H9 (cell line): ENCODE measurements at regions not wholly inside any gene's neighbourhood (a gene's known extent, or its start where the extent isn't known, plus 50 kb on each side); places are given as distances from the start of the nearest gene placed in this dataset.

Source experiments
- DNase-seq: peaks from one replicate; pipeline ENCODE4 v3.0.0-alpha.2; 2017
- H2AFZ ChIP-seq: one replicate; pipeline ENCODE4 v1.6.1; 2013; ENCODE audit warnings: mild to moderate bottlenecking, low read length, control low read depth, moderate library complexity
- H2AK5ac ChIP-seq: 2 replicates; pipeline ENCODE4 v1.6.1; 2013; ENCODE audit warnings: low read length, control low read depth, mixed read lengths; ENCODE audit not compliant: insufficient read length
- H2BK120ac ChIP-seq: one replicate; pipeline ENCODE4 v1.6.1; 2013; ENCODE audit warnings: low read depth, mild to moderate bottlenecking, low read length, control low read depth, inconsistent platforms; ENCODE audit not compliant: poor library complexity, severe bottlenecking
- H2BK12ac ChIP-seq: 2 replicates; pipeline ENCODE4 v1.6.1; 2013; ENCODE audit warnings: low read length, control low read depth, mixed read lengths, low read depth; ENCODE audit not compliant: insufficient read length
- H2BK15ac ChIP-seq: 2 replicates; pipeline ENCODE4 v1.6.1; 2013; ENCODE audit warnings: low read depth, low read length, control low read depth
- H2BK20ac ChIP-seq: one replicate; pipeline ENCODE4 v1.6.1; 2013; ENCODE audit warnings: low read depth, mild to moderate bottlenecking, low read length, control low read depth, inconsistent platforms; ENCODE audit not compliant: poor library complexity, severe bottlenecking
- H2BK5ac ChIP-seq: 2 replicates; pipeline ENCODE4 v1.6.1; 2013; ENCODE audit warnings: low read length, control low read depth, mixed read lengths; ENCODE audit not compliant: insufficient read length
- H3K14ac ChIP-seq: 2 replicates; pipeline ENCODE4 v1.6.1; 2013; ENCODE audit warnings: low read length, control low read depth; ENCODE audit not compliant: insufficient read depth
- H3K18ac ChIP-seq: 2 replicates; pipeline ENCODE4 v1.6.1; 2013; ENCODE audit warnings: low read depth, mild to moderate bottlenecking, mixed read lengths, low read length, control low read depth; ENCODE audit not compliant: insufficient read length
- H3K23ac ChIP-seq: 2 replicates; pipeline ENCODE4 v1.6.1; 2013; ENCODE audit warnings: low read length, control low read depth, mixed read lengths, low read depth; ENCODE audit not compliant: insufficient read length
- H3K23me2 ChIP-seq: 2 replicates; pipeline ENCODE4 v1.6.1; 2013; ENCODE audit warnings: low read depth, mild to moderate bottlenecking, mixed read lengths, low read length, control low read depth; ENCODE audit not compliant: insufficient read length, poor library complexity, severe bottlenecking
- H3K27ac ChIP-seq: 2 replicates; pipeline ENCODE4 v1.5.1; 2013; ENCODE audit warnings: low read length, control low read depth, mixed read lengths, low read depth; ENCODE audit not compliant: insufficient read length
- H3K27me3 ChIP-seq: 2 replicates; pipeline ENCODE4 v1.6.1; 2013; ENCODE audit warnings: low read length, control low read depth, inconsistent platforms; ENCODE audit not compliant: insufficient read depth
- H3K4ac ChIP-seq: 2 replicates; pipeline ENCODE4 v1.6.1; 2013; ENCODE audit warnings: low read depth, mild to moderate bottlenecking, control low read depth, inconsistent platforms, low read length, moderate library complexity
- H3K4me1 ChIP-seq: 2 replicates; pipeline ENCODE4 v1.6.1; 2013; ENCODE audit warnings: low read length, control low read depth, inconsistent platforms; ENCODE audit not compliant: insufficient read depth
- H3K4me2 ChIP-seq: 2 replicates; pipeline ENCODE4 v1.6.1; 2013; ENCODE audit warnings: low read length, control low read depth, mixed read lengths; ENCODE audit not compliant: insufficient read length, insufficient read depth
- H3K56ac ChIP-seq: 2 replicates; pipeline ENCODE4 v1.6.1; 2013; ENCODE audit warnings: low read depth, mild to moderate bottlenecking, mixed read lengths, low read length, control low read depth; ENCODE audit not compliant: insufficient read length
- H3K79me1 ChIP-seq: 2 replicates; pipeline ENCODE4 v1.6.1; 2013; ENCODE audit warnings: low read depth, mild to moderate bottlenecking, moderate library complexity, low read length, control low read depth, inconsistent platforms; ENCODE audit not compliant: insufficient read depth, poor library complexity, severe bottlenecking
- H3K79me2 ChIP-seq: 2 replicates; pipeline ENCODE4 v1.6.1; 2013; ENCODE audit warnings: low read length, control low read depth, inconsistent platforms; ENCODE audit not compliant: insufficient read depth
- H3K9ac ChIP-seq: 2 replicates; pipeline ENCODE4 v1.6.1; 2013; ENCODE audit warnings: low read length, control low read depth, mixed read lengths; ENCODE audit not compliant: insufficient read length; ENCODE audit errors: extremely low read depth
- H3K9me3 ChIP-seq: one replicate; pipeline ENCODE4 v1.6.1; 2013; ENCODE audit warnings: low read depth, low read length, inconsistent platforms; ENCODE audit not compliant: control insufficient read depth
- H3T11ph ChIP-seq: one replicate; pipeline ENCODE4 v1.6.1; 2013; ENCODE audit warnings: mild to moderate bottlenecking, low read length, control low read depth, inconsistent platforms
- H4K20me1 ChIP-seq: one replicate; pipeline ENCODE4 v1.6.1; 2013; ENCODE audit not compliant: control insufficient read depth, insufficient read length, insufficient read depth
- H4K5ac ChIP-seq: 2 replicates; pipeline ENCODE4 v1.6.1; 2013; ENCODE audit warnings: low read depth, mild to moderate bottlenecking, mixed read lengths, low read length, control low read depth; ENCODE audit not compliant: insufficient read length
- H4K8ac ChIP-seq: replicated peaks from 2 replicates; pipeline ENCODE4 v1.6.1; 2013; ENCODE audit warnings: low read length, control low read depth, mixed read lengths, low read depth; ENCODE audit not compliant: insufficient read length
- H4K91ac ChIP-seq: 2 replicates; pipeline ENCODE4 v1.6.1; 2013; ENCODE audit warnings: low read depth, mild to moderate bottlenecking, moderate library complexity, mixed read lengths, low read length, control low read depth; ENCODE audit not compliant: insufficient read length
- H3K27ac Mint-ChIP-seq, 3 experiments: 2 replicates in 2 of 3; 3 replicates in 1 of 3; pipeline ENCODE4 v1.8.0; 2020 to 2021; ENCODE audit warnings: mixed read lengths in 3 of 3, mild to moderate bottlenecking in 1 of 3, moderate library complexity in 1 of 3
- H3K27me3 Mint-ChIP-seq: 2 replicates; pipeline ENCODE4 v1.8.0; 2021; ENCODE audit warnings: low read depth, mild to moderate bottlenecking, moderate library complexity, mixed read lengths
- H3K36me3 Mint-ChIP-seq, 3 experiments: 2 replicates in 2 of 3; 3 replicates in 1 of 3; pipeline ENCODE4 v1.8.0; 2020 to 2021; ENCODE audit warnings: low read depth in 3 of 3, mixed read lengths in 3 of 3; ENCODE audit not compliant: insufficient read depth in 1 of 3
- H3K4me1 Mint-ChIP-seq, 2 experiments: 2 replicates each; pipeline ENCODE4 v1.8.0; 2020; ENCODE audit warnings: mixed read lengths in 2 of 2
- H3K4me3 Mint-ChIP-seq, 2 experiments: 2 replicates in 1 of 2; 3 replicates in 1 of 2; pipeline ENCODE4 v1.8.0; 2020 to 2021; ENCODE audit warnings: mild to moderate bottlenecking in 2 of 2, mixed read lengths in 2 of 2, moderate library complexity in 1 of 2
- H3K9me3 Mint-ChIP-seq, 2 experiments: 2 replicates in 1 of 2; 3 replicates in 1 of 2; pipeline ENCODE4 v1.8.0; 2020; ENCODE audit warnings: mild to moderate bottlenecking in 2 of 2, mixed read lengths in 2 of 2, moderate library complexity in 1 of 2
- CTCF ChIP-seq: fragments of 200-600 bp; sonication (generic); conservative IDR thresholded peaks from 3 replicates; pipeline ENCODE4 v1.8.0; 2021; ENCODE audit warnings: antibody characterized with exemption, mild to moderate bottlenecking
- WGBS: extraction: QIAGEN DNeasy Blood & Tissue Kit; methylation state at CpG from one replicate; pipeline ENCODE4 v1.1.7; 2013; ENCODE audit warnings: missing lambda C conversion rate, low lambda C conversion rate, mixed read lengths; ENCODE audit not compliant: insufficient read length; ENCODE audit errors: extremely low coverage; 5-methylcytosine and 5-hydroxymethylcytosine counted together

- no peak overlapping the region for H2AK5ac ChIP-seq
- H3K56ac ChIP-seq: no peak overlapping the region
- WGBS: no CpG with 5 or more reads among the region's 1 CpG
These were observed 53.3 kb upstream of the BMAL1 start for GRCh38 chr11:13224324-13224723.

More at GRCh38 chr11:13224324-13224723, 53.3 kb upstream of the BMAL1 start:
- no peak overlapping the region for H3K14ac ChIP-seq
- H4K91ac ChIP-seq: no peak overlapping the region
- no peak for TF ChIP-seq CTCF
- Mint-ChIP-seq H3K4me3 (no peak overlapping the region), H3K9me3 (peaks cover 0 to under 1% of the 10 kb centered on the region in 2 experiments; a peak in 2 of 5 replicates), H3K36me3 (no peaks in the 10 kb centered on the region), H3K27ac (no peak overlapping the region), H3K4me1 (peaks cover 5 to 6% of the 10 kb centered on the region in 2 experiments; a peak in 2 of 4 replicates), H3K27me3 (peaks cover 9% of the 10 kb centered on the region)
- no peak overlapping the region for H2BK12ac ChIP-seq
- no peaks in the 10 kb centered on the region for H3K27me3 ChIP-seq
- H4K20me1 ChIP-seq: no peaks in the 10 kb centered on the region
- H3K4me2 ChIP-seq: no peak overlapping the region
- no peak overlapping the region for H3K4ac ChIP-seq
- H3K4me1 ChIP-seq: no peaks in the 10 kb centered on the region
- H3K79me1 ChIP-seq: no peaks in the 10 kb centered on the region
- H2BK20ac ChIP-seq: no peak overlapping the region
- no peak overlapping the region for H3K9ac ChIP-seq
- H3K9me3 ChIP-seq: no peaks in the 10 kb centered on the region
- H3K79me2 ChIP-seq: no peaks in the 10 kb centered on the region
- no peak overlapping the region for H3T11ph ChIP-seq
- no peak overlapping the region for H2BK5ac ChIP-seq
- H2BK15ac ChIP-seq: no peak overlapping the region
- no peak overlapping the region for H3K23ac ChIP-seq
- H3K27ac ChIP-seq: no peak overlapping the region
- no peak overlapping the region for H2BK120ac ChIP-seq
- DNase-seq: no peak
- no peaks in the 10 kb centered on the region for H3K23me2 ChIP-seq
- no peak overlapping the region for H4K8ac ChIP-seq
- H2AFZ ChIP-seq: no peak overlapping the region
- no peak overlapping the region for H4K5ac ChIP-seq
- H3K18ac ChIP-seq: no peak overlapping the region
